RPMI7951 (cell line): ENCODE measurements at regions not wholly inside any gene's neighbourhood (a gene's known extent, or its start where the extent isn't known, plus 50 kb on each side); places are given as distances from the start of the nearest gene placed in this dataset.
A peak's percentile ranks its signal among the peaks of the same experiment; 100 is the strongest.
"Not testable (repeated sequence)": the region's sequence is repeated elsewhere in the genome, so short reads cannot be mapped to it uniquely, and the experiment has no call there.

ENCODE experiments used
- DNase-seq: peaks from one replicate; pipeline ENCODE4 v3.0.0-alpha.2; 2012; ENCODE audit warnings: low read depth

GRCh38 chr20:48047447-48047846, 262.2 kb upstream of the SULF2 start:
- DNase-seq: peak; percentile 43

DNA sequence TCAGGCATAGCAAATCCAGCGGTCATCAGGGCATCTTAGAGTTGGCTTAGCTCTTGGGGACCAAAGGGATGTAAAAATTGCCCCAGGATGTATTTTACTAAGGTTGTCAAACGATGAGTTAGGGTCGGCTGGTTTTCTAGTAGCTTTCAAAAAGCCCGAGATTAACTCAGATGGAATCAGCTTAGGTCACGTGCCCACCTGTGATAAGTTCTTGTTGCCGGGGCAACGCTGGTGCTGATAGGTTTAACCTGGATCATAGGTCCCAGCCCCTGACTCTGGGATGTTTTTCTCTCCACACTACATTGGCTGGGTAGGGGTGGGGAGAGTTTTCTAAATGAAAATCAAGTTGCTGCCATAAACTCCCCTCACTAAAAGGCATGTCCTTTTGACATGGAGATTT, 257.3 kb upstream of the SULF2 start:
- DNase-seq: no peak

GRCh38 chr20:48041078-48041780, 255.9 kb upstream of the SULF2 start:
- DNase-seq: no peak

DNA sequence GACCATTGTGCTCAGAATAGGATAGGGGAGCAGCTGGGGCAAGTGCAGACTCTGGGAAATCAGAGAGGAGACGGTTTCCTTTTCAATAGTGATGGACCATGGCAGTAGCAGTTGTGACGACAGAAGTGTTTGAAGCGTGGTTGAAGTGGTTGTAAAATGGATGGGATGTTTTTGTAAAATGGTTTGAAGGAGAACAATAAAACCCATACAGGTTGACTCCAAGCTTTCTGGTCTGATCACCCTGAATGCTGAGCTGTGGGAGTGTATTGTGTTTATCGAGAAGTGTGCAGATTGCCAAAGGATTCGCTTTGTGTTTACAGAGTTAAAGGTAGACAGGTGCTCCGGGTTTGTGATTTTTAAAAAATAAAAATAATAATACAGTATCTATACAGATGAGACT, 255.2 kb upstream of the SULF2 start:
- DNase-seq: no peak

DNA sequence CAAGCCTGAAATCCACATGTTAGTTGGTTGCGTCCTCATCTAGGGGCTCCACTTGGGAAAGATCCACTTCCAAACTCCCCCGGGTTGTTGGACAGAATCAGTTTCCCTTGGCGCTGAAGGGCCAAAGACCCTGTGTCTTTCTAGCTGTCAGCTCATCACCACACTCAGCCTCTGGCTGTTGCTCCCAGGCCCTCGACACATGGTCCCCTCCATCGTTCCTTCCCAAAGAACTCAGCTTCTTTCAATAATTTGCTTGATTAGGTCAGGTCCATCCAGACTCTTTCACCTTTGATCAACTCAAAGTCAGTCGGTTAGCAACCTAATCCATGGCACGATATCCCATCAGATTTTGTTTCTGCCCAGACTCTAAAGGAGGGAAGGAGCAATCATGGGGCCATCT, 254.8 kb upstream of the SULF2 start:
- DNase-seq: no peak

- DNase-seq: no peak
Observed at GRCh38 chr20:48039514-48039913, 254.2 kb upstream of the SULF2 start.

DNA sequence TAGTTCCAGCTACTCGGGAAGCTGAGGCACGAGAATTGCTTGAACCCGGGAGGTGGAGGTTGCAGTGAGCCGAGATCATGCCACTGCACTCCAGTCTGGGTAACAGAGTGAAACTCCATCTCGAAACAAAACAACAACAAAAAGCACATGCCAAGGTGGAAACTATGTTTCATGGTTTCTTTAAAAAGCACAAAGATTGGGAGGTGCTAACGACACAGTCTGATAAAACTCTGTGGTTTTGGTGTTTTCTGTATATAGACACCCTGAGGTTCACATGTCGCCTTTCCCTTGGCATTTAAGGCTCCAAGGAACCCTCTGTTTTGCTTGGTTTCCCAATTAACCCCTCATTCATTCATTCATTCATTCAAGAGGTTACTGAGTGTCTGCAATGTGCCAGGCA, 253.4 kb upstream of the SULF2 start:
- no peak for DNase-seq

DNA sequence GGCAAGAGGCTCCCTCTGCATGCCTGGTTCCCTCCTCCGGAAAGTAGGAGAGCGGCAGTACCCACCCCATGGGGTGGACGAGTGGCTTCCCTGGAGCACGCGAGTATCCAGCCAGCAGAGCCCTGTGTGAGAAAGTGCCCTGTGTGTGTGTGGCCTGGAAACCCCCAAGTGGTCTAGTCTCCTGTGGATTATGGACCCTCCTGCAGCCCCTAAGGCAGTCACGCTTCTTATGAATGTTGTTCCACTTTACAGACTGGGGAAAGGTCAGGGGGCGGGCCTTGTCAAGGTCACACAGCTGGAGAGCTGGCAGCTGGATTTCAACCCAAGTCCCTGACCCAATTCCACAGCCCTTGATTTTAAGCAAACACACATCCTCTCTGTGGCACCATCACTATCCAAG, 252.5 kb upstream of the SULF2 start:
- not testable (repeated sequence) for DNase-seq

GRCh38 chr20:48035961-48036731, 250.9 kb upstream of the SULF2 start:
- DNase-seq: peak; percentile 69

DNA sequence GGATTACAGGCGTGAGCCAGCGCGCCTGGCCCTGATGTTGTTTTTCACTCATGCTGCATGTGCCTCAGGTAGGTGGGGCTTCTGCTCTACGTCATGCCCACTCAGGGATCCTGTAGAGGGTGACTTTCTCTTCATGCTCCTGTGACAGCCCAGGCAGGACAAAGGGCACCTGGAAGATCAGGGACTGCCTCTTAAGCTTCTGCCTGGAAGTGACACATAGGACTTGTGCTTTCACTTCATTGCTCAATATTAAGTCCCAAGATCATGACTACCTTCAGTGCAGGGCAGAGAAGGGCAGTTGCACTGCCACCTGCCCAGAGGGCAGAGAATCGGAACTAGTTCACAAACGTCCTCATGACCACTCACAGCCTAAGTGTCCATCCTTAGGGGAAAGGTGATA, 249.5 kb upstream of the SULF2 start:
- no peak for DNase-seq

GRCh38 chr20:48033005-48033404, 247.7 kb upstream of the SULF2 start:
- DNase-seq: not testable (repeated sequence)

DNA sequence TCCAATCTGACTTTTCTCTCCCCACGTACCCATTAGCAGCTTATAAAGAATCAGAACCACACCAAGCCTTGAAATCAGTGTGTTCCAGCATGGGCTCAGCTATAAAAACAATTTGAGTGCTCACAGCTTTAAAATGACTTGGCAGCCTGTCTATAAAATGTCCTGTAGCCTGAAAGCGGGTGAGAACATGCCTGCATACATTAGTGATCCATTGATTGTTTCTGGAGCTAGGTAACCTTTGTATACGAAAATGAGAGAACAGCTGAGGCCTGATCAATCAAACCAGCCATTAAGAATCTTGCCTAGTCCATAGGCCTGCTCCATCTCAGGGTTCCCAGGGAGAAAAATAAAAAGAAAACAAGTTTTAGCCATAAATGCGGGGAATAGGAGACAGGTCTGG, 245.8 kb upstream of the SULF2 start:
- DNase-seq: no peak

DNA sequence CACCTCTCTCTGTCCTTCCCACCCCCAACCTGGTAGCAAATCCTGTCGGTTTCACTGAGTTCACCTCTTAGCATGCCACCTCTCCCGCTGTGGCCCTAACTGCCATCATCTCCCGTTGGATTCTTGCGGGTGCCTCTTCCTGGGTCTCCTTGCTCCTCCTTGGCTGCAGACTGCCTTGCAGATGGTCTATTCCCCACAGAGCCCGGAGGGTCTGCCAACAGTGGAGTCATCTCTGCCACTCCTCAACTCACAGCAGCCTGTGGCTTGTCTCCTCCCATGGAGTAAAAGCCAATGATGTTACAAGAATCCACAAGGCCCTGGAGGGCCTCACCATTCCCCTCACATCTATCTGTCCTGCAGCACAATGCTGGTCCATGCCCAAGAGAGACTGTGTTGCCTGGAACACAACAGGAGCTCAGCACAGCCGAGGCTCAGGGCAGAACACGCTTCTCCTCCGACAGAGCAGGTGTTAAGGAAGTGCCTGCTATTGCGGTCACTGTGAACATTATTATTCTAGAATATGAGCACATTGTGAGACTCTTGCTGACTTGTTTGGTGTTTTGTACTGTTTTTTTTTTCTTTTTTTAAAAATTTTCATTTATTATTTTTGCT, 241.8 kb upstream of the SULF2 start:
- DNase-seq: peak; percentile 86

- peak; percentile 80 for DNase-seq
Observed at GRCh38 chr20:48025661-48026060, 240.4 kb upstream of the SULF2 start.

GRCh38 chr20:48025051-48025515, 239.8 kb upstream of the SULF2 start:
- peak; percentile 96 for DNase-seq

- no peak for DNase-seq
Observed at GRCh38 chr20:48024539-48024938, 239.3 kb upstream of the SULF2 start.

DNA sequence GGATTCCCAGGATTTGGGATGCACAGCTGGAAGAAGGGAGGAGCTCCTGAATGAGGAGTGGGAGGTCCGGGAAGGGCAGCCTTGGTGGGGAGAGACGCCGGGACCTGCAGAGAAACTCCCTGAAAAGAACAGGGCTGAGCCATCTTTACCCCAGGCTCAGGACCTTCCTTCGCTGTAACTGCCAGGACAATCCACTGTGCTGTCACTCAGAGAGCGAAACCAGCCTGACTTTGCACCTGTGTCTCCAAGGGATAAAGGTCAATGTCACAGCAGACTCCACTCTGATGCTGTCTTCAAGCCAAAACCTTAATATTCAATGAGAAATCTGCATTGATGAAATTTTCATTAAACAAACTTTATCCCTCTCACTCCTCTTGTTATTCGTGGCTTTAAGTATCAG, 235.4 kb upstream of the SULF2 start:
- DNase-seq: not testable (repeated sequence)

DNA sequence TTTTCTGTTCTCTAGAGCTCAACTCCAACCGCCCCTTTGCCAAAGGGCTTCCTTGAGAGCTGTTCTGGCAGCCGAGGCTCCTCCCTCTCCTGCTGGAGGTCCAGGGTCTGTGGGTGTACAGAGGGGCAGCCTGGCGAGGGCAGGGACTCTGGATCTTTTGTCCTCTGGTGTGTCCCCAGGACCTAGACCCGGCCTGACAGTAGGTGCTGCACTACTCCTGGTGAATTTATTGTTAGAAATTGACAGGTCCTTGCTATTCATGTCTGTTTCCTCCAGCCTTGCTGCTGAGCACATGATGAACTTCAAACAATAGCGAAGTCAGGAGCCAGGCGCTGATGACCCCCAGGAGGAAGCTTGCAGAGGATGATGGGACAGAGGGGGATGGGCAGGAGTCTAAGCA, 234.7 kb upstream of the SULF2 start:
- no peak for DNase-seq

GRCh38 chr20:48019496-48019895, 234.2 kb upstream of the SULF2 start:
- peak; percentile 87 for DNase-seq

DNA sequence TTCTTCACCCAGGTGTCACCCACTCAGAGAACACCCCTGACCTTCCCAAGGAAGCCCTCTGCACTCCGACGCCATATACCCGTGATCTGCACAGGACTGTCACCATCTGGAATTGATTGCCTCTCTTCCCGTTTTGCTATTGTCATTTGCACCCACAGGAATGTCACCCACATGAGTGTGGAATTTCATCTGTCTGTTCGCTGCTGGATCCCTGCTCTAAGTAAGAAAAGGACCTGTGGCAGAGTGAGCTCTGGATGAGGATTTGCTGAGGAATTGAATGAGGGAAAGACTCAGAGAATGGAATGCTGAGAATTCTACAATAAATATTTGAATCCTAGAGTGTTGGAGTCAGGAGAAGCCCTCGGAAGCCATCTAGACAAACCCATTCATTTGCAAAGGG, 233.6 kb upstream of the SULF2 start:
- peak; percentile 88 for DNase-seq

- DNase-seq: no peak
Observed at GRCh38 chr20:48017992-48018391, 232.7 kb upstream of the SULF2 start.

- DNase-seq: no peak
Observed at GRCh38 chr20:48017509-48017908, 232.2 kb upstream of the SULF2 start.
